ENCODE measurements at regions not wholly inside any gene's neighbourhood (a gene's known extent, or its start where the extent isn't known, plus 50 kb on each side); places are given as distances from the start of the nearest gene placed in this dataset.

DNA sequence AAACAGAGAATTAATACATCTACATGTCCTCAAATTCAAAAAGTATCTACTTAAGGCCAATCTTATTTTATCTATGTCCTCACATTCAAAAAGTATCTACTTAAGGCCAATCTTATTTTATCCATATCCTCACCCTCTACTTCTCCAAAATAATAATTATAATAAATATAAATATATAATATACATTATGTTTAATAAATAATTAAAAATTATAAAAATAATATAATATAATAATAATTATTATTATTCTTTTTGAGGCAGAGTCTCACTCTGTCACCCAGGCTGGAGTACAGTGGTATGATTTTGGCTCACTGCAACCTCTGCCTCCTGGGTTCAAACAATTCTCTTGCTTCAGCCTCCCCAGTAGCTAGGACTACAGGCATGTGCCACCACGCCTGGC, 784.9 kb downstream of the DNAJB9 start:
- Histone ChIP-seq H3K27ac (no peak overlapping the region), H3K4me1 (replicated peaks) (no peaks in the 10 kb centered on the region), H3K4me3 (no peak overlapping the region), H3K27me3 (replicated peaks; ENCODE audit: insufficient read depth) (no peaks in the 10 kb centered on the region), H3K36me3 (no peaks in the 10 kb centered on the region), H3K9me3 (no peaks in the 10 kb centered on the region)
- no peak for DNase-seq (ENCODE audit: low spot score)
- intact Hi-C loops (cut with DNase I), result no loop called here
- 97% methylated on average over 1 of the region's 1 CpG for WGBS
- TF ChIP-seq POLR2AphosphoS5 (IDR thresholded peaks at IDR 0.05), result no peak

DNA sequence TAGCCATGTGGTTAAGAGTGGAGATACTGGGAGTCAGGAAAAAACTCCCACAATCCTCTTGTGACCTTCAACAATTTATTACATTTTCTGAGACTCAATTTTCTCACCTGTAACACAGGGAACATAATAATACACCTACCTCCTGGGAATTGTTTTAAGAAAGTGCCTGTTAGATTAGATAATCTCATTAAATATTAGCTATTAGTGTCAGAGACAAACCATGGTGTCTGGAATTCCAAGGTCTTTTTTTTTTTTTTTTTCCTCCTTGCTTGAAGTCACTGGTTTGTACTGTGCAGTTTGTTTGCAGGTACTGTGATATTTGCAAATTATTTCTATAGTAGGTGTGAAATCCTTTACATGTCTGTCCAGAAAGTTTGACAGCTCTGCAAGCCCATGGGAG, 806.1 kb downstream of the DNAJB9 start:
- H3K27me3 ChIP-seq (replicated peaks; ENCODE audit: insufficient read depth), result no peaks in the 10 kb centered on the region
- no peaks in the 10 kb centered on the region for H3K9me3 ChIP-seq
- no peak overlapping the region for H3K4me3 ChIP-seq
- no peak overlapping the region for H3K27ac ChIP-seq
- intact Hi-C loops (cut with DNase I), result no loop called here
- TF ChIP-seq, protein P1, sequence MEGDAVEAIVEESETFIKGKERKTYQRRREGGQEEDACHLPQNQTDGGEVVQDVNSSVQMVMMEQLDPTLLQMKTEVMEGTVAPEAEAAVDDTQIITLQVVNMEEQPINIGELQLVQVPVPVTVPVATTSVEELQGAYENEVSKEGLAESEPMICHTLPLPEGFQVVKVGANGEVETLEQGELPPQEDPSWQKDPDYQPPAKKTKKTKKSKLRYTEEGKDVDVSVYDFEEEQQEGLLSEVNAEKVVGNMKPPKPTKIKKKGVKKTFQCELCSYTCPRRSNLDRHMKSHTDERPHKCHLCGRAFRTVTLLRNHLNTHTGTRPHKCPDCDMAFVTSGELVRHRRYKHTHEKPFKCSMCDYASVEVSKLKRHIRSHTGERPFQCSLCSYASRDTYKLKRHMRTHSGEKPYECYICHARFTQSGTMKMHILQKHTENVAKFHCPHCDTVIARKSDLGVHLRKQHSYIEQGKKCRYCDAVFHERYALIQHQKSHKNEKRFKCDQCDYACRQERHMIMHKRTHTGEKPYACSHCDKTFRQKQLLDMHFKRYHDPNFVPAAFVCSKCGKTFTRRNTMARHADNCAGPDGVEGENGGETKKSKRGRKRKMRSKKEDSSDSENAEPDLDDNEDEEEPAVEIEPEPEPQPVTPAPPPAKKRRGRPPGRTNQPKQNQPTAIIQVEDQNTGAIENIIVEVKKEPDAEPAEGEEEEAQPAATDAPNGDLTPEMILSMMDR (IDR thresholded peaks at IDR 0.05), result no peak
- TF ChIP-seq POLR2A (IDR thresholded peaks at IDR 0.05) (no peak), POLR2AphosphoS5 (IDR thresholded peaks at IDR 0.05) (no peak)
- H3K4me1 ChIP-seq (replicated peaks), result no peaks in the 10 kb centered on the region
- H3K36me3 ChIP-seq, result no peaks in the 10 kb centered on the region
- DNase-seq (ENCODE audit: low spot score), result no peak

DNA sequence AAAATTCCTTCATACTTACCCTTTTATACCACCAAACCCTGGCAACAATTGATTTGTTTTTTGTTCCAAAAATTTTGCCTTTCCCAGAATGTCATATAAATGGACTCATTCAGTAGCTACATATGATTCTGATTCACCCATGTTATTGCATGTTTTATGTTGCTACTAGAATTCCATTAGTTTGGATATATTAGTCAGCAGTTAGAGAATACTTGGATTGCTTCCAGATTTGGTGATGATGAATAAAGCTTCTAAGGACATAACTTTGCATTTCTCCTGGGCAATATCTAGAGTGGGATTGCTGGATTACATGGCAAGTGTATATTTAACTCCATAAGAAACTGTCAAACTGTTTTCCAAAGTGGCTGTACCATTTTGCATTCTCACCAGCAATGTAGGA, 806.9 kb downstream of the DNAJB9 start:
- intact Hi-C loops (cut with DNase I), result no loop called here
- no peaks in the 10 kb centered on the region for H3K9me3 ChIP-seq
- H3K36me3 ChIP-seq, result no peaks in the 10 kb centered on the region
- H3K27me3 ChIP-seq (replicated peaks; ENCODE audit: insufficient read depth), result no peaks in the 10 kb centered on the region
- DNase-seq (ENCODE audit: low spot score), result no peak
- no peaks in the 10 kb centered on the region for H3K4me1 ChIP-seq (replicated peaks)
- no peak overlapping the region for H3K27ac ChIP-seq
- H3K4me3 ChIP-seq, result no peak overlapping the region
- TF ChIP-seq POLR2A (IDR thresholded peaks at IDR 0.05), result no peak
- TF ChIP-seq, protein P1 (IDR thresholded peaks at IDR 0.05), result no peak
- TF ChIP-seq POLR2AphosphoS5 (IDR thresholded peaks at IDR 0.05), result no peak

DNA sequence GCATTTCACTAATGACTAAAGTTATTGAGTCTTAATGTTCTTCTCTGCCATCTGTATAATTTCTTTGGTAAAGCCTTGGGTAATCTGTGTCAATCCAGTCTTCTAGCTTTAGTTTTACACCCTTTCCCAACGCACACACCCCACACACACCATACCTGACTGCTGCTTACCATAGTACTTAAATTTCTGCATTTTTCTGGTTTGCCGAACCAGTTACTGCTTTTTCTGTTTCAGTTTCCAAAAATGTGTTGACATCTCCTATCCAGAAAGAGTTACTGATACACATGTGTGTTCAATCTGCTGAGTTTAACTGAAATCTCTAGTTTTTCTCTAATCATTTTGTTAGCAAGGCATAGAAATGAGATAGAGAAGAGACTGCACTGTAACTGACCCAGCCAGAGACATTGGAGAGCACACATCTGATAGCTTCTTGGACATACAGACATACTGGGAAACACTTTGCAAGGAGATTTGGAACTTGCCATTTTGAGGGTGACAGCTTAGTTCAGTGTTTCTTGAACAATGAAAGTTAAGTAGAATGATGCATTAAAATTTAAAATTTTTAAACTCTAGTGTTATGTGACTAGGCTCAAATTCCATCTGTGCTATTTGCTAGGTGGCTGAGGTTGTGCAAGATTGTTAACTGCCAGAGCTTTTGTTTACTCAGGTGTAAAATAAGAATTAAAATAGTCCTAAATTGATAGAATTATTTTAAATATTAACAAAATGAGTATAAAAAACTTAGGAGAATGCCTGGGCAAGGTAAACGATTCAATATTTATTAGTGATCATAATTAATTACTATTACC, 807.6 kb downstream of the DNAJB9 start:
- Histone ChIP-seq H3K27me3 (replicated peaks; ENCODE audit: insufficient read depth) (no peaks in the 10 kb centered on the region), H3K9me3 (no peaks in the 10 kb centered on the region), H3K4me3 (no peak overlapping the region), H3K27ac (no peak overlapping the region), H3K36me3 (no peaks in the 10 kb centered on the region), H3K4me1 (replicated peaks) (no peaks in the 10 kb centered on the region)
- 63% methylated on average over 3 of the region's 3 CpGs for WGBS
- TF ChIP-seq, protein P1 (IDR thresholded peaks at IDR 0.05), result no peak
- no peak for TF ChIP-seq POLR2AphosphoS5 (IDR thresholded peaks at IDR 0.05)
- TF ChIP-seq POLR2A (IDR thresholded peaks at IDR 0.05), result no peak
- DNase-seq (ENCODE audit: low spot score), result no peak
- intact Hi-C loops (cut with DNase I), result no loop called here

DNA sequence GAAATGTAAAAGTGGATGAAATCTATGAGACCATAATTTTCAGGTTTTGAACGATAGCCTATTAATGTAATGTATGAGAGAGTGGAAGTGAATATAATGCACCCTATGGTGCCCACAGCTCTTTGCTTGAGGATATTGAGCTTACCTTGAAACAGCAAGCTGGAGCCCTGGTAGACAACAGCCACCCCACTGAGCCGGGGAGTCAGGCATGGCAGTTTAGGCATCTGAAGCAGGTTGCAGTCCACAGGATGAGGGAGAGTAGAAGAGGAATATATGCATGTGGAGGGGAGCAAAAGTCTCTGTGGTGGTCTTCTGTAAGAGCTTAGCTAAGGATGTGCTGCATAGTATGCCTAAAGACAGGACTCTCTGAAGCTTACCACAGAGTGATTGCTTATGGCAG, 817.3 kb downstream of the DNAJB9 start:
- TF ChIP-seq POLR2AphosphoS5 (IDR thresholded peaks at IDR 0.05) (no peak), POLR2A (IDR thresholded peaks at IDR 0.05) (no peak)
- TF ChIP-seq, protein P1 (IDR thresholded peaks at IDR 0.05), result no peak
- WGBS, result 95% methylated on average over 2 of the region's 2 CpGs
- Histone ChIP-seq H3K9me3 (no peaks in the 10 kb centered on the region), H3K27me3 (replicated peaks; ENCODE audit: insufficient read depth) (no peaks in the 10 kb centered on the region), H3K4me1 (replicated peaks) (no peaks in the 10 kb centered on the region), H3K27ac (no peak overlapping the region), H3K4me3 (no peak overlapping the region), H3K36me3 (no peaks in the 10 kb centered on the region)
- no peak for DNase-seq (ENCODE audit: low spot score)
- intact Hi-C loops (cut with DNase I), result no loop called here
